ENCODE measurements at regions not wholly inside any gene's neighbourhood (a gene's known extent, or its start where the extent isn't known, plus 50 kb on each side); places are given as distances from the start of the nearest gene placed in this dataset.

- TF ChIP-seq MAX (IDR thresholded peaks at IDR 0.05) = no peak
- TF ChIP-seq CEBPB (IDR thresholded peaks at IDR 0.05) = no peak
- TF ChIP-seq EGR1 (IDR thresholded peaks at IDR 0.05) = no peak
- no peak for TF ChIP-seq REST (IDR thresholded peaks at IDR 0.05; ENCODE audit: low read depth)
- no peak for TF ChIP-seq TAF1 (IDR thresholded peaks at IDR 0.05; ENCODE audit: low read depth)
- TF ChIP-seq EP300 (IDR thresholded peaks at IDR 0.05; ENCODE audit: borderline replicate concordance) = no peak
- no peak for TF ChIP-seq YY1 (IDR thresholded peaks at IDR 0.05; ENCODE audit: low read depth)
- TF ChIP-seq RAD21 (IDR thresholded peaks at IDR 0.05; ENCODE audit: low read depth) = no peak
- TF ChIP-seq TEAD4 (IDR thresholded peaks at IDR 0.05) = no peak
- TF ChIP-seq CREB1 (IDR thresholded peaks at IDR 0.05; ENCODE audit: low read depth) = no peak
- TF ChIP-seq ZBTB7A (IDR thresholded peaks at IDR 0.05; ENCODE audit: low read depth) = no peak
Measured at GRCh38 chr3:168608926-168609325, 513.2 kb upstream of the GOLIM4 start.
